Fibroblast of mammary gland (primary cell): ENCODE measurements at regions not wholly inside any gene's neighbourhood (a gene's known extent, or its start where the extent isn't known, plus 50 kb on each side); places are given as distances from the start of the nearest gene placed in this dataset.

ENCODE experiments used
- DNase-seq: peaks from one replicate; pipeline ENCODE4 v3.0.0-alpha.2; 2010; ENCODE audit warnings: low read depth
- H3K4me3 ChIP-seq: 2 replicates; pipeline ENCODE4 v1.5.1; 2011; ENCODE audit warnings: low read depth, mild to moderate bottlenecking, low read length, moderate library complexity; ENCODE audit not compliant: control insufficient read depth
- CTCF ChIP-seq: conservative IDR thresholded peaks from 2 replicates; pipeline ENCODE4 v1.5.1; 2011; ENCODE audit warnings: low read depth, low read length, inconsistent platforms; ENCODE audit not compliant: control insufficient read depth, insufficient read depth

DNA sequence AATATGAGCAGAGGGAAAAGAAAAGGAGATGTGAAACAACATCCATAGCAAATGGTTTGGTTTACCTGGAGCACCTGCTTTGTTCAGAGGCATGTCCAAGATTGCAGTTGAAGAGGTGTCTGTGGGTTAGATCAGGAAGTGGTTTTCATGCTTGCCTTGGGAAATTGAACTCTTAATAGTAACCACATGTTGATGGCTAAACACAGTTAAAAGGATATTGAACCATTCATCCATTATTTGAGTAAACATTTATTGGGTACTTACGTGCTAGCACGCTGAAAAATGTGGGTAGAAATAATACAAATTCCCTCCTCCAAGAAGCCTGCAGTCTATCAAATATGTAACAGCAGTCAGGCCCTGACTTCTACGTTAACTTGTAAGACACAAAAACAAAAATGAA lies 235.7 kb upstream of the TNC start:
- TF ChIP-seq CTCF = no peak
- DNase-seq = no peak
- H3K4me3 ChIP-seq = no peak overlapping the region

DNA sequence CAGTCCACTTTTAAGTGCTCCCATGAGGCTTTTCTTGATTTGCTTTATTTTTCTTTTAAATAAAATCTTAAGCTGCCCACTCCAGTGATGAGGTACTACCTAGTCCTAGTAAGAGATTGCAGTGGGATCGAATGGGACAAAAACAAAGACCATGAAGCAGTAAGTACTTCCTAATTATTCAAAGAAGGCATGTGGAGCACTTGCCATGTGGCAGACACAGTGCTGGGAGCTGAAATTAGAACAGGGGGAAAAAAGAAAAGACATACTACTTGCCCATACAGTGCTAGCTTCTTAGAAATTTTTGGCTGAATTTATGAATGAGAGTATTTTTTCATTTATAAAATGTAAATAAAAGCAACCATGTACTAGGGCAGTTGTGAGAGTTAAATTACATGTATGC lies 239.9 kb upstream of the TNC start:
- TF ChIP-seq CTCF = no peak
- no peak overlapping the region for H3K4me3 ChIP-seq

DNA sequence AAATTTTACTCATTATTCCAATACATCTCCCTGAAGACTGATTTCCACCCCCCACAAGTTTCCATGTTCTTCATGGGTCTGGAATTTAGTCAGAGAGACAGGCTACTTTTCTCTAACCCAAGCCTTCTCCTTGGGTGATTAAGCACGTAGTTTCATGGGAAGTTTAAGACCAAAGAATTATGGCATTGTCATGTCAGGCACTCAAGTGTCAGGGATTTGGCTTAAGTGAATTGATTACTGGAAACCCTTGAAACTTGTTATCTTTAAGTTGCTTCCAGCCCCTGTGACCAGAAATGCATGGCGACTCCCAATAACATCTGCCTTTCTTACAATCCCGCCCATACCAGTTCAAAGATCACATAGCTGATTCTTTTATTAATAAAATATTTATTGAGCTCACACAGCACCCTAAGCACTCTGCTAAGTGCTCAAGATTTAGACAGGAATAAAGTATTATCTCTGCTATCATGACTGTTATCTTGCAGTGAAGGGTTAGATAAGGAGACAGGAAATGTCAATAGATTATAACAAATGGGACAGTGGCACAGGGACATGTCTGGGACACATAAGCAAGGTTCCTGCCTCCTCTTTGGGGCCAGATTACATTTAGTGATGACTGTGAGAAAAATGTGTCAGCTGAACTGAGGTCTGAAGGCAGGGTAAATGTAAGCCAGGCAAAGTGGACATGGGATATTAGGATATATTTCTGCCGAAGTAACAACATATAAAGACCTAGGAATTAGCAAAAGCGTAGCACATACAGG lies 241.2 kb upstream of the TNC start:
- H3K4me3 ChIP-seq = no peak overlapping the region
- no peak for TF ChIP-seq CTCF
- DNase-seq = no peak

More for the DNA sequence above, 239.9 kb upstream of the TNC start:
- DNase-seq = no peak

GRCh38 chr9:115360122-115360521 lies 242.2 kb upstream of the TNC start:
- TF ChIP-seq CTCF = no peak
- no peak overlapping the region for H3K4me3 ChIP-seq
- no peak for DNase-seq

GRCh38 chr9:115362101-115362500 lies 244.1 kb upstream of the TNC start:
- no peak for TF ChIP-seq CTCF
- DNase-seq = no peak
- H3K4me3 ChIP-seq = no peak overlapping the region

DNA sequence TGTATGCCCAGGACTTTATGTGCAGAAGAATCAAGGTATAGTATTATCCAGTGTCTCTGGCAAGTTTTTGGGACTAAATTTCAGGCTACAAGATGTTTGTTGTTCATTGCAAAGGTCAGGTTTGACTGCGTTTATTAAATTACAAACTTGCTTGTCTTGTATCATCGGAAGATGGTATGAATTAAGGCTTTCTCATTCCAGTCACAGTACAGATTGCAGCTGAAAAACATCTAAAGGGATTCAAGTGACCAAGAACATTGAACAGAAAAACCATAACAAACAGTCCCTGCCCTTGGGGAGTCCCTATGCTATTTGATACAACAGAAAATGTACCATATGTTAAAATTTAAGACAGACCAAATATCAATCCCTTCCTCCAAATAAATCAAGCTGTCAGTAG lies 244.7 kb upstream of the TNC start:
- H3K4me3 ChIP-seq = no peak overlapping the region
- no peak for TF ChIP-seq CTCF
- no peak for DNase-seq
